Heart left ventricle (tissue), 16 donors: ENCODE measurements at regions not wholly inside any gene's neighbourhood (a gene's known extent, or its start where the extent isn't known, plus 50 kb on each side); places are given as distances from the start of the nearest gene placed in this dataset.

Experiments used
- ATAC-seq, 4 donors: fragments of 200-7000 bp; cut with Tn5 transposase; one replicate each; pipeline ENCODE4 v1.9.1; 2020 to 2022; ENCODE audit warnings: moderate library complexity in 4 of 4, mild to moderate bottlenecking in 3 of 4, moderate number of reproducible peaks in 1 of 4
- DNase-seq, 5 donors: peaks; one replicate each; pipeline ENCODE4 v3.0.0-alpha.2; 2020
- H3K27ac ChIP-seq, 12 donors: fragments of 200-600 bp; sonication (generic) in 4 of 12; one replicate each; pipeline versions ENCODE4 v1.5.0 to v1.8.0; 2016 to 2022; ENCODE audit warnings: mild to moderate bottlenecking in 2 of 12
- H3K27me3 ChIP-seq, 9 donors: fragments of 200-600 bp; sonication (generic) in 2 of 9; one replicate each; pipeline versions ENCODE4 v1.5.1 to v1.8.0; 2016 to 2022; ENCODE audit warnings: mild to moderate bottlenecking in 3 of 9
- H3K36me3 ChIP-seq, 9 donors: fragments of 200-600 bp; sonication (generic) in 2 of 9; one replicate each; pipeline versions ENCODE4 v1.5.0 to v1.8.0; 2018 to 2022; ENCODE audit warnings: mild to moderate bottlenecking in 2 of 9
- H3K4me1 ChIP-seq, 12 donors: fragments of 200-600 bp; sonication (generic) in 4 of 12; one replicate each; pipeline versions ENCODE4 v1.5.0 to v1.8.0; 2016 to 2022; ENCODE audit warnings: mild to moderate bottlenecking in 3 of 12
- H3K4me3 ChIP-seq, 12 donors: fragments of 200-600 bp; sonication (generic) in 4 of 12; one replicate each; pipeline versions ENCODE4 v1.5.0 to v1.8.0; 2017 to 2022; ENCODE audit warnings: mild to moderate bottlenecking in 9 of 12, moderate library complexity in 4 of 12
- H3K9me3 ChIP-seq, 12 donors: fragments of 200-600 bp; sonication (generic) in 4 of 12; one replicate each; pipeline versions ENCODE4 v1.5.0 to v1.8.0; 2016 to 2022; ENCODE audit warnings: mild to moderate bottlenecking in 1 of 12
- POLR2A ChIP-seq, 2 donors: fragments of 450-650 bp; IDR thresholded peaks; one replicate each; pipeline ENCODE4 v1.6.1; 2017; ENCODE audit warnings: antibody characterized with exemption in 2 of 2, mild to moderate bottlenecking in 2 of 2, moderate library complexity in 2 of 2
- WGBS, 4 donors: extraction: QIAGEN DNeasy Blood & Tissue Kit in 2 of 4; methylation state at CpG; one replicate each; pipeline versions ENCODE4 v1.1.5 to v1.1.7; 2013 to 2018; 5-methylcytosine and 5-hydroxymethylcytosine counted together
- intact Hi-C, 10 donors: fragments of 100-400 bp; cut with DNase I; formaldehyde crosslinking; loops; one replicate each; pipeline versions ENCODE4 v1.11.1 to v1.14.2; 2022
- TF ChIP-seq, protein P1 (sequence below), 12 donors: fragments of 200-600 bp; sonication (generic) in 4 of 12; IDR thresholded peaks; one replicate each; pipeline versions ENCODE4 v1.5.0 to v1.8.0; 2018 to 2022; ENCODE audit warnings: antibody characterized with exemption in 12 of 12, mild to moderate bottlenecking in 5 of 12
- donor health status: ischemic (EF 13 %, LVEDD 7.1; RV severe dilation, severe dysfunction).
- donor health status: healthy with polysubstance abuse.
- donor health status: DM: no; HTN: yes; CAD: no.
- donor health status: DM: no; HTN: no; CAD: no.
- donor health status: ischemic (EF 25% LVEDD 6.9; RV normal size, moderate dysfunction).
- donor health status: ischemic (EF 25% LVEDD 5.7; RV mildly dilated, moderate dysfunction).
- donor health status: healthy.
- donor health status: DM: yes; HTN: yes; CAD: no.
- donor health status: ischemic (EF 35%, LVEDD 5.7; RV mildly dilated, moderate dysfunction).
- donor health status: nonischemic (EF 11% LVEDD 7.7; RV severe dilation, severe dysfunction).
- donor health status: DM: yes; HTN: yes; CAD: no.
- donor health status: PGD.
- donor health status: ischemic (EF 29% LVEDD 5.4; RV normal size, mild dysfunction).
- donor health status: nonischemic (EF 23%, LVEDD 6.1; RV moderate dilation, normal function).

DNA sequence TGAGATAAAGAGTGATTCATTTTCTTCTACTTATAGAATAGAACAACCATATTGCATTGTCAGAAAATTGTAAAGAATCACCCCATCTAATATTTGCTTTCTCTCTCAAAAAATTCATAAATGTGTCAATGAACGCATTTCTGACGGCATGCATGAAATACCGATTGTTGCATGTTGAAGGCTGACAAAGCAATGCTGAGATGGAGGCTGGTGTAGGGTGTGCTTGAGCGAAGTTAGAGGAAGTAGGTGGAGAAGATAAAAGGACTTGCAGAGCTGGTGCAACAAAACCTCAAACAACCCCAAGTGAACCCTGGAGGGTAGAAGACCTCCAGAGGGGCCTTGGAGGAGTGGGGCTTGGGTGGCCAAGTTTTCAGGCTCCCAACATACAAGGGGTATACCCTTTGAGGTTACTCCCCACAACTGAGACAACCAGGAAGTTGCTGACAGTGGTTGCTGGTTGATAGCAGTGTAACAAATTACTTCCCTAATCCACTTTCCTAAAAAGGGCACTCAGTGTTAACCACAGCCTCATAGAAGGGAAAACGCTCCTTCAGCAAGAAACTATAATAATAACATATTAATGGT is 452.7 kb downstream of the NLGN4X start:
- intact Hi-C loops = no loop called here
- H3K36me3 ChIP-seq = no peaks in the 10 kb centered on the region
- no peak overlapping the region for H3K4me3 ChIP-seq
- H3K4me1 ChIP-seq = no peaks in the 10 kb centered on the region
- H3K27ac ChIP-seq = no peak overlapping the region
- TF ChIP-seq POLR2A (IDR thresholded peaks at IDR 0.05) = no peak
- TF ChIP-seq, protein P1, sequence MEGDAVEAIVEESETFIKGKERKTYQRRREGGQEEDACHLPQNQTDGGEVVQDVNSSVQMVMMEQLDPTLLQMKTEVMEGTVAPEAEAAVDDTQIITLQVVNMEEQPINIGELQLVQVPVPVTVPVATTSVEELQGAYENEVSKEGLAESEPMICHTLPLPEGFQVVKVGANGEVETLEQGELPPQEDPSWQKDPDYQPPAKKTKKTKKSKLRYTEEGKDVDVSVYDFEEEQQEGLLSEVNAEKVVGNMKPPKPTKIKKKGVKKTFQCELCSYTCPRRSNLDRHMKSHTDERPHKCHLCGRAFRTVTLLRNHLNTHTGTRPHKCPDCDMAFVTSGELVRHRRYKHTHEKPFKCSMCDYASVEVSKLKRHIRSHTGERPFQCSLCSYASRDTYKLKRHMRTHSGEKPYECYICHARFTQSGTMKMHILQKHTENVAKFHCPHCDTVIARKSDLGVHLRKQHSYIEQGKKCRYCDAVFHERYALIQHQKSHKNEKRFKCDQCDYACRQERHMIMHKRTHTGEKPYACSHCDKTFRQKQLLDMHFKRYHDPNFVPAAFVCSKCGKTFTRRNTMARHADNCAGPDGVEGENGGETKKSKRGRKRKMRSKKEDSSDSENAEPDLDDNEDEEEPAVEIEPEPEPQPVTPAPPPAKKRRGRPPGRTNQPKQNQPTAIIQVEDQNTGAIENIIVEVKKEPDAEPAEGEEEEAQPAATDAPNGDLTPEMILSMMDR (IDR thresholded peaks at IDR 0.05) = no peak
- WGBS, 4 donors = 41 to 75% (median 62%) methylated on average over 5 of the region's 5 CpGs
- peak in 1 of 4 donors; percentile 44 for ATAC-seq
- no peak for DNase-seq
- peaks cover 0 to 5% (median 0%) of the 10 kb centered on the region in 12 donors for H3K9me3 ChIP-seq
- H3K27me3 ChIP-seq = no peaks in the 10 kb centered on the region

DNA sequence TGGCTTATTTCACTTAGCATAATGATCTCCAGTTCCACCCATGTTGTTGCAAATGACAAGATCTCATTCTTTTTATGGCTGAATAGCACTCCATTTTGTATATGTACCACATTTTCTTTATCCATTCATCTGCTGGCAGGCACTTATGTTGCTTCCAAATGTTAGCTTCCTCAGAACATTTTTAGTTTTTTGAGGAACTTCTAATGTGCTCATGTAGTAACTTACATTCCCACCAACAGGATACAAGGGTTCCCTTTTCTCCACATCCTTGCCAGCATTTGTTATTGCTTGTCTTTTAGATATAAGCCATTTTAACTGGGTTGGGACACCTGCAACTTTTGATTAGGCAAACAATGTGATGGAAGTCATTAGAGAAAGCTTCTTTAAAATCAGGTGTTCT is 454.2 kb downstream of the NLGN4X start:
- ATAC-seq (no peak), DNase-seq (no peak)
- no peak overlapping the region for H3K27ac ChIP-seq
- no peak overlapping the region for H3K4me3 ChIP-seq
- no peaks in the 10 kb centered on the region for H3K36me3 ChIP-seq
- intact Hi-C loops = no loop called here
- TF ChIP-seq, protein P1 (IDR thresholded peaks at IDR 0.05) = no peak
- no peak for TF ChIP-seq POLR2A (IDR thresholded peaks at IDR 0.05)
- no peaks in the 10 kb centered on the region for H3K4me1 ChIP-seq
- H3K27me3 ChIP-seq = no peaks in the 10 kb centered on the region
- H3K9me3 ChIP-seq = peaks cover 0 to 5% (median 0%) of the 10 kb centered on the region in 12 donors

DNA sequence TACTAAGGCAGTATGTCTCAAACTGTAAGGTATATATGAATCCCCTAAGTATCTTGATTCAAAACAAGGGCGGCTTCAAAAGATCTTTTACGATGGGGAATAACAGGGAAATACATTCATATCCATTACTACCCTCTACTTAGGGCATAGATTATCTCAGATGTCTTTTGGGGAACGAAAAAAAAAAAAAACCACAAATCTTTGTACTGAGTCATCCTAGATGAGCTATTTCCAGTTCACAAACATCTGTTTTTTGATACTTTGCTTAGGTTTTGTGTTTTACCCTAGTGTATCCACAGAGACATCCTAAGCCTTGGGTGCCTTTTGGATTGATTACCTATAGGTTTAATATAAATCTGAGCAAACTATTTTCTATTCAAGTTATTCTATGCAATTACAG is 457.2 kb downstream of the NLGN4X start:
- ATAC-seq = no peak
- no peaks in the 10 kb centered on the region for H3K27me3 ChIP-seq
- H3K27ac ChIP-seq = no peak overlapping the region
- DNase-seq = no peak
- H3K4me1 ChIP-seq = no peaks in the 10 kb centered on the region
- H3K9me3 ChIP-seq = no peaks in the 10 kb centered on the region
- H3K36me3 ChIP-seq = no peaks in the 10 kb centered on the region
- WGBS, 4 donors = 65 to 78% (median 69%) methylated on average over 3 of the region's 3 CpGs
- intact Hi-C loops = no loop called here
- TF ChIP-seq, protein P1 (IDR thresholded peaks at IDR 0.05) = no peak
- TF ChIP-seq POLR2A (IDR thresholded peaks at IDR 0.05) = no peak
- no peak overlapping the region for H3K4me3 ChIP-seq

DNA sequence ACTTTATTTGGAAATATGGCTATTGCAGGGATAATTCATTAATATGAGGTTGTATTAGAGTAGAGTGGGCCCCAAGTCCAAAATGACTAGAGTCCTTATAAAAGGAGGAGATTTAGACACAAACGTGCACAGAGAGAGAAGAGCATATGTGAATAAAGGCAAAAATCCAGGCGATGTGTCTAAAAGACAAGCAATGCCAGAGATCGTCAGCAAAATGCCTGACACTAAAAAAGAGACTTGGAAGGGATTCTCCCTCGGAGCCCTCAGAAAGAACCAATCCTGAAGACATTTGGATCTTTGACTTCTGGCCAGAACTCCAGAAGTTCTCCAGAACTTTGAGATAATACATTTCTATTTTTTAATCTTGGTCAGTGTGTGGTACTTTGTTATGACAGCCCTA is 472.1 kb downstream of the NLGN4X start:
- Histone ChIP-seq H3K36me3 (no peaks in the 10 kb centered on the region), H3K4me3 (no peak overlapping the region), H3K27me3 (no peaks in the 10 kb centered on the region), H3K27ac (no peak overlapping the region), H3K4me1 (no peaks in the 10 kb centered on the region), H3K9me3 (peaks cover 0 to 6% (median 0%) of the 10 kb centered on the region in 12 donors)
- WGBS, 4 donors = 64 to 79% (median 72%) methylated on average over 4 of the region's 4 CpGs
- no peak for TF ChIP-seq POLR2A (IDR thresholded peaks at IDR 0.05)
- TF ChIP-seq, protein P1 (IDR thresholded peaks at IDR 0.05) = no peak
- intact Hi-C loops = no loop called here
- ATAC-seq = no peak
- DNase-seq = no peak
